ENCODE measurements at regions not wholly inside any gene's neighbourhood (a gene's known extent, or its start where the extent isn't known, plus 50 kb on each side); places are given as distances from the start of the nearest gene placed in this dataset.

GRCh38 chr11:110778343-110778742, 66.1 kb upstream of the ARHGAP20 start:
- Histone ChIP-seq H3K9me3 (ENCODE audit: insufficient read depth, low read length) (no peaks in the 10 kb centered on the region), H3K4me3 (ENCODE audit: insufficient read depth, low read length, poor library complexity, severe bottlenecking) (no peak overlapping the region), H2AFZ (ENCODE audit: low read depth, low read length, severe bottlenecking) (no peak overlapping the region), H3K36me3 (ENCODE audit: low read length) (no peaks in the 10 kb centered on the region), H3K9me2 (replicated peaks; ENCODE audit: insufficient read depth, low read length) (no peaks in the 10 kb centered on the region), H4K20me1 (ENCODE audit: low read depth, low read length) (no peaks in the 10 kb centered on the region), H3K9ac (ENCODE audit: low read length) (no peak overlapping the region), H3K27me3 (ENCODE audit: low read length) (no peaks in the 10 kb centered on the region), H3K4me2 (ENCODE audit: low read depth, low read length, poor library complexity, severe bottlenecking) (no peak overlapping the region), H3K79me2 (ENCODE audit: insufficient read depth, low read length) (no peaks in the 10 kb centered on the region), H3F3A (ENCODE audit: insufficient read depth) (no peaks in the 10 kb centered on the region), H3K27ac (ENCODE audit: low read depth, low read length) (no peak overlapping the region)
- TF ChIP-seq, protein P1, sequence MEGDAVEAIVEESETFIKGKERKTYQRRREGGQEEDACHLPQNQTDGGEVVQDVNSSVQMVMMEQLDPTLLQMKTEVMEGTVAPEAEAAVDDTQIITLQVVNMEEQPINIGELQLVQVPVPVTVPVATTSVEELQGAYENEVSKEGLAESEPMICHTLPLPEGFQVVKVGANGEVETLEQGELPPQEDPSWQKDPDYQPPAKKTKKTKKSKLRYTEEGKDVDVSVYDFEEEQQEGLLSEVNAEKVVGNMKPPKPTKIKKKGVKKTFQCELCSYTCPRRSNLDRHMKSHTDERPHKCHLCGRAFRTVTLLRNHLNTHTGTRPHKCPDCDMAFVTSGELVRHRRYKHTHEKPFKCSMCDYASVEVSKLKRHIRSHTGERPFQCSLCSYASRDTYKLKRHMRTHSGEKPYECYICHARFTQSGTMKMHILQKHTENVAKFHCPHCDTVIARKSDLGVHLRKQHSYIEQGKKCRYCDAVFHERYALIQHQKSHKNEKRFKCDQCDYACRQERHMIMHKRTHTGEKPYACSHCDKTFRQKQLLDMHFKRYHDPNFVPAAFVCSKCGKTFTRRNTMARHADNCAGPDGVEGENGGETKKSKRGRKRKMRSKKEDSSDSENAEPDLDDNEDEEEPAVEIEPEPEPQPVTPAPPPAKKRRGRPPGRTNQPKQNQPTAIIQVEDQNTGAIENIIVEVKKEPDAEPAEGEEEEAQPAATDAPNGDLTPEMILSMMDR (IDR thresholded peaks at IDR 0.05; ENCODE audit: insufficient read depth, low read length, poor library complexity, severe bottlenecking) = no peak
- TF ChIP-seq EZH2phosphoT487 (conservative IDR thresholded peaks at IDR 0.05; ENCODE audit: low read length) = no peak

GRCh38 chr11:110777775-110778174, 65.5 kb upstream of the ARHGAP20 start:
- Histone ChIP-seq H3K36me3 (ENCODE audit: low read length) (no peaks in the 10 kb centered on the region), H3K4me2 (ENCODE audit: low read depth, low read length, poor library complexity, severe bottlenecking) (no peak overlapping the region), H2AFZ (ENCODE audit: low read depth, low read length, severe bottlenecking) (no peak overlapping the region), H3K9ac (ENCODE audit: low read length) (no peak overlapping the region), H3K9me2 (replicated peaks; ENCODE audit: insufficient read depth, low read length) (no peaks in the 10 kb centered on the region), H3F3A (ENCODE audit: insufficient read depth) (no peaks in the 10 kb centered on the region), H3K9me3 (ENCODE audit: insufficient read depth, low read length) (no peaks in the 10 kb centered on the region), H3K79me2 (ENCODE audit: insufficient read depth, low read length) (no peaks in the 10 kb centered on the region), H4K20me1 (ENCODE audit: low read depth, low read length) (no peaks in the 10 kb centered on the region), H3K4me3 (ENCODE audit: insufficient read depth, low read length, poor library complexity, severe bottlenecking) (no peak overlapping the region), H3K27me3 (ENCODE audit: low read length) (no peaks in the 10 kb centered on the region), H3K27ac (ENCODE audit: low read depth, low read length) (no peak overlapping the region)
- TF ChIP-seq EZH2phosphoT487 (conservative IDR thresholded peaks at IDR 0.05; ENCODE audit: low read length) = no peak
- TF ChIP-seq, protein P1 (IDR thresholded peaks at IDR 0.05; ENCODE audit: insufficient read depth, low read length, poor library complexity, severe bottlenecking) = no peak

DNA sequence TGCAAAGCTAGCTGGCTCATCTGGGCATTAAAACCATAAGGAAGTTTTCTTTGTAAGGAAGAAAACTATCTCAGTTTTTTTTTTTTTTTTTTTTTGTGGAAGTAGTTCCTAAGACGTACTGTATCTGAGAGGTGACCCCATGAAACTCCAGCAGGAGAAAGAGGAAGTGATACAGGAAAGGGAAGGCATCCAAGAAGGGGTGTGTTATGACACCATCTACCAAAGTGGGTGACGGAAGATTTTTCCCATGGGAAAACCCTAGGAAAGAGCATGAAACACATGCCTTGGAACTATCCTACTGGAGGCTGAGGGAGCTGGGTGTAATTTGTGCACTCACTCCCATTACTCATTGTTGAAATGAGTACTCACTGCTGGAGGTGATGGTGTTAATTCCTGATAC, 63.8 kb upstream of the ARHGAP20 start:
- H3K4me3 ChIP-seq (ENCODE audit: insufficient read depth, low read length, poor library complexity, severe bottlenecking) = no peak overlapping the region
- H3F3A ChIP-seq (ENCODE audit: insufficient read depth) = no peaks in the 10 kb centered on the region
- no peaks in the 10 kb centered on the region for H3K79me2 ChIP-seq (ENCODE audit: insufficient read depth, low read length)
- H3K9me2 ChIP-seq (replicated peaks; ENCODE audit: insufficient read depth, low read length) = no peaks in the 10 kb centered on the region
- H3K9me3 ChIP-seq (ENCODE audit: insufficient read depth, low read length) = no peaks in the 10 kb centered on the region
- no peak overlapping the region for H3K9ac ChIP-seq (ENCODE audit: low read length)
- H3K27me3 ChIP-seq (ENCODE audit: low read length) = no peaks in the 10 kb centered on the region
- no peaks in the 10 kb centered on the region for H3K36me3 ChIP-seq (ENCODE audit: low read length)
- no peak overlapping the region for H2AFZ ChIP-seq (ENCODE audit: low read depth, low read length, severe bottlenecking)
- no peak overlapping the region for H3K27ac ChIP-seq (ENCODE audit: low read depth, low read length)
- TF ChIP-seq, protein P1 (IDR thresholded peaks at IDR 0.05; ENCODE audit: insufficient read depth, low read length, poor library complexity, severe bottlenecking) = no peak
- no peak for TF ChIP-seq EZH2phosphoT487 (conservative IDR thresholded peaks at IDR 0.05; ENCODE audit: low read length)
- no peaks in the 10 kb centered on the region for H4K20me1 ChIP-seq (ENCODE audit: low read depth, low read length)
- H3K4me2 ChIP-seq (ENCODE audit: low read depth, low read length, poor library complexity, severe bottlenecking) = no peak overlapping the region
